Activated CD4-positive, alpha-beta T cell treated with anti-CD3 and anti-CD28 coated beads, Interleukin-2, amount 10 ng/mL, durations not matched to agents 7 days and 5 days (primary cell): ENCODE measurements at regions not wholly inside any gene's neighbourhood (a gene's known extent, or its start where the extent isn't known, plus 50 kb on each side); places are given as distances from the start of the nearest gene placed in this dataset.

ENCODE experiments used
- CTCF ChIA-PET: fragments of 350-600 bp; sonication (Branson Sonifier 250); formaldehyde crosslinking; loops from one replicate; lab custom pipeline; 2021; ENCODE audit warnings: antibody characterized with exemption; lab: Charles Lee
- POLR2A ChIA-PET: fragments of 350-600 bp; sonication (Branson Sonifier 250); formaldehyde crosslinking; loops from one replicate; lab custom pipeline; 2021; ENCODE audit warnings: antibody characterized with exemption; lab: Charles Lee
- DNase-seq: peaks from one replicate; pipeline ENCODE4 v3.0.0-alpha.2; 2020
- H3K27ac Mint-ChIP-seq: one replicate; pipeline ENCODE4 v1.8.0; 2021; ENCODE audit warnings: mild to moderate bottlenecking, moderate library complexity, mixed read lengths
- H3K27me3 Mint-ChIP-seq: one replicate; pipeline ENCODE4 v1.8.0; 2021; ENCODE audit warnings: mixed read lengths
- H3K36me3 Mint-ChIP-seq: one replicate; pipeline ENCODE4 v1.8.0; 2021; ENCODE audit warnings: low read depth, mixed read lengths
- H3K4me1 Mint-ChIP-seq: one replicate; pipeline ENCODE4 v1.8.0; 2021; ENCODE audit warnings: mixed read lengths
- H3K4me3 Mint-ChIP-seq: one replicate; pipeline ENCODE4 v1.8.0; 2021; ENCODE audit warnings: mild to moderate bottlenecking, moderate library complexity, mixed read lengths
- H3K9me3 Mint-ChIP-seq: one replicate; pipeline ENCODE4 v1.8.0; 2021; ENCODE audit warnings: mixed read lengths

GRCh38 chr12:131452444-131452860 is 258.4 kb upstream of the SFSWAP start:
- no peaks in the 10 kb centered on the region for H3K9me3 Mint-ChIP-seq
- H3K4me1 Mint-ChIP-seq: no peaks in the 10 kb centered on the region
- H3K27me3 Mint-ChIP-seq: peaks cover 14% of the 10 kb centered on the region
- CTCF ChIA-PET: no interaction called here
- no peak for DNase-seq
- no peaks in the 10 kb centered on the region for H3K36me3 Mint-ChIP-seq
- H3K4me3 Mint-ChIP-seq: no peak overlapping the region
- H3K27ac Mint-ChIP-seq: no peak overlapping the region
- POLR2A ChIA-PET: no interaction called here

GRCh38 chr12:131454418-131455217 is 256.3 kb upstream of the SFSWAP start:
- DNase-seq: peak; percentile 51

GRCh38 chr12:131455218-131455506 is 255.7 kb upstream of the SFSWAP start:
- Mint-ChIP-seq H3K4me3 (no peak overlapping the region), H3K27ac (no peak overlapping the region), H3K36me3 (no peaks in the 10 kb centered on the region), H3K9me3 (no peaks in the 10 kb centered on the region), H3K4me1 (no peaks in the 10 kb centered on the region), H3K27me3 (peaks cover 14% of the 10 kb centered on the region)
- CTCF ChIA-PET: interaction anchor here (1.2 to 1.5 kb wide), 2 partner anchors 8 to 351 kb away, joined by 5 read pairs; no protein-coding TSS in a partner anchor
- POLR2A ChIA-PET: interaction anchor here (0.6 to 0.7 kb wide), 2 partner anchors 21 to 1052 kb away, joined by 3 read pairs; no protein-coding TSS in a partner anchor
- no peak for DNase-seq

More at GRCh38 chr12:131454418-131455217, 256.3 kb upstream of the SFSWAP start:
- CTCF ChIA-PET: interaction anchor here (1.2 to 1.5 kb wide), 2 partner anchors 9 to 351 kb away, joined by 5 read pairs; no protein-coding TSS in a partner anchor
- Mint-ChIP-seq H3K4me3 (no peak overlapping the region), H3K36me3 (no peaks in the 10 kb centered on the region), H3K4me1 (no peaks in the 10 kb centered on the region), H3K27ac (no peak overlapping the region), H3K27me3 (peaks cover 14% of the 10 kb centered on the region), H3K9me3 (no peaks in the 10 kb centered on the region)
- POLR2A ChIA-PET: interaction anchor here (0.6 to 0.7 kb wide), 2 partner anchors 20 to 1052 kb away, joined by 3 read pairs; no protein-coding TSS in a partner anchor

- H3K36me3 Mint-ChIP-seq: no peaks in the 10 kb centered on the region
- DNase-seq: no peak
- ChIA-PET CTCF (interaction anchor here (0.8 to 1.5 kb wide), 2 partner anchors 8 to 10 kb away, joined by 4 to 5 read pairs; no protein-coding TSS in a partner anchor), POLR2A (no interaction called here)
- no peak overlapping the region for H3K4me3 Mint-ChIP-seq
- no peak overlapping the region for H3K27ac Mint-ChIP-seq
- H3K4me1 Mint-ChIP-seq: no peaks in the 10 kb centered on the region
- peaks cover 10% of the 10 kb centered on the region for H3K27me3 Mint-ChIP-seq
- no peaks in the 10 kb centered on the region for H3K9me3 Mint-ChIP-seq
Observed at GRCh38 chr12:131455581-131456110, 255.2 kb upstream of the SFSWAP start.

- no peak overlapping the region for H3K27ac Mint-ChIP-seq
- DNase-seq: no peak
- H3K36me3 Mint-ChIP-seq: no peaks in the 10 kb centered on the region
- ChIA-PET POLR2A (no interaction called here), CTCF (interaction anchor here (0.6 to 0.8 kb wide), 2 partner anchors 10 to 540 kb away, joined by 3 to 4 read pairs; no protein-coding TSS in a partner anchor)
- peaks cover 6% of the 10 kb centered on the region for H3K27me3 Mint-ChIP-seq
- H3K9me3 Mint-ChIP-seq: no peaks in the 10 kb centered on the region
- H3K4me3 Mint-ChIP-seq: no peak overlapping the region
- H3K4me1 Mint-ChIP-seq: no peaks in the 10 kb centered on the region
Observed at GRCh38 chr12:131456301-131457027, 254.4 kb upstream of the SFSWAP start.

- Mint-ChIP-seq H3K9me3 (no peaks in the 10 kb centered on the region), H3K4me3 (no peak overlapping the region), H3K27me3 (peaks cover 4% of the 10 kb centered on the region), H3K27ac (no peak overlapping the region), H3K36me3 (no peaks in the 10 kb centered on the region), H3K4me1 (no peaks in the 10 kb centered on the region)
- ChIA-PET POLR2A (no interaction called here), CTCF (no interaction called here)
- DNase-seq: no peak
Observed at GRCh38 chr12:131457028-131457310, 253.9 kb upstream of the SFSWAP start.

GRCh38 chr12:131457331-131458047 is 253.4 kb upstream of the SFSWAP start:
- Mint-ChIP-seq H3K27me3 (peaks cover 6% of the 10 kb centered on the region), H3K4me3 (no peak overlapping the region), H3K4me1 (no peaks in the 10 kb centered on the region), H3K36me3 (no peaks in the 10 kb centered on the region), H3K27ac (no peak overlapping the region), H3K9me3 (no peaks in the 10 kb centered on the region)
- POLR2A ChIA-PET: no interaction called here
- CTCF ChIA-PET: no interaction called here
- no peak for DNase-seq

- ChIA-PET POLR2A (no interaction called here), CTCF (no interaction called here)
- Mint-ChIP-seq H3K36me3 (no peaks in the 10 kb centered on the region), H3K4me3 (no peak overlapping the region), H3K27me3 (peaks cover 6% of the 10 kb centered on the region), H3K9me3 (no peaks in the 10 kb centered on the region), H3K4me1 (no peaks in the 10 kb centered on the region), H3K27ac (no peak overlapping the region)
- DNase-seq: no peak
Observed at GRCh38 chr12:131458048-131458374, 252.9 kb upstream of the SFSWAP start.

GRCh38 chr12:131458931-131459772 is 251.7 kb upstream of the SFSWAP start:
- no peaks in the 10 kb centered on the region for H3K9me3 Mint-ChIP-seq
- H3K4me1 Mint-ChIP-seq: no peaks in the 10 kb centered on the region
- H3K27me3 Mint-ChIP-seq: peaks cover 6% of the 10 kb centered on the region
- POLR2A ChIA-PET: no interaction called here
- no peaks in the 10 kb centered on the region for H3K36me3 Mint-ChIP-seq
- no peak overlapping the region for H3K27ac Mint-ChIP-seq
- DNase-seq: no peak
- H3K4me3 Mint-ChIP-seq: no peak overlapping the region
- CTCF ChIA-PET: no interaction called here

- Mint-ChIP-seq H3K4me3 (no peak overlapping the region), H3K27me3 (peaks cover 6% of the 10 kb centered on the region), H3K9me3 (no peaks in the 10 kb centered on the region), H3K27ac (no peak overlapping the region), H3K36me3 (no peaks in the 10 kb centered on the region), H3K4me1 (no peaks in the 10 kb centered on the region)
- CTCF ChIA-PET: no interaction called here
- POLR2A ChIA-PET: no interaction called here
- no peak for DNase-seq
Observed at GRCh38 chr12:131459773-131460365, 251.0 kb upstream of the SFSWAP start.

- H3K27ac Mint-ChIP-seq: no peak overlapping the region
- H3K9me3 Mint-ChIP-seq: no peaks in the 10 kb centered on the region
- ChIA-PET CTCF (no interaction called here), POLR2A (no interaction called here)
- no peak for DNase-seq
- peaks cover 6% of the 10 kb centered on the region for H3K27me3 Mint-ChIP-seq
- H3K36me3 Mint-ChIP-seq: no peaks in the 10 kb centered on the region
- no peak overlapping the region for H3K4me3 Mint-ChIP-seq
- H3K4me1 Mint-ChIP-seq: no peaks in the 10 kb centered on the region
Observed at GRCh38 chr12:131460520-131460919, 250.4 kb upstream of the SFSWAP start.

- no peak overlapping the region for H3K27ac Mint-ChIP-seq
- ChIA-PET POLR2A (no interaction called here), CTCF (no interaction called here)
- peaks cover 6% of the 10 kb centered on the region for H3K27me3 Mint-ChIP-seq
- H3K9me3 Mint-ChIP-seq: no peaks in the 10 kb centered on the region
- no peaks in the 10 kb centered on the region for H3K36me3 Mint-ChIP-seq
- no peak for DNase-seq
- no peak overlapping the region for H3K4me3 Mint-ChIP-seq
- H3K4me1 Mint-ChIP-seq: no peaks in the 10 kb centered on the region
Observed at GRCh38 chr12:131461096-131461495, 249.8 kb upstream of the SFSWAP start.
